Neural progenitor cell (in vitro differentiated cells): ENCODE measurements at regions not wholly inside any gene's neighbourhood (a gene's known extent, or its start where the extent isn't known, plus 50 kb on each side); places are given as distances from the start of the nearest gene placed in this dataset.
A peak's percentile ranks its signal among the peaks of the same experiment; 100 is the strongest.

Source experiments
- DNase-seq: peaks from one replicate; pipeline ENCODE4 v3.0.0-alpha.2; 2016; ENCODE audit warnings: low spot score
- H2AFZ ChIP-seq: fragments of 200-600 bp; sonication (generic); replicated peaks from 2 replicates; pipeline ENCODE4 v1.6.1; 2016; ENCODE audit warnings: antibody characterized with exemption
- H3F3A ChIP-seq: fragments of 200-600 bp; sonication (generic); 2 replicates; pipeline ENCODE4 v1.6.1; 2016; ENCODE audit warnings: antibody characterized with exemption, low read depth
- H3K27ac ChIP-seq: fragments of 200-600 bp; sonication (generic); 2 replicates; pipeline ENCODE4 v1.5.1; 2016; ENCODE audit warnings: mild to moderate bottlenecking
- H3K27me3 ChIP-seq: fragments of 200-600 bp; sonication (generic); 2 replicates; pipeline ENCODE4 v1.6.1; 2016; ENCODE audit warnings: mild to moderate bottlenecking, moderate library complexity
- H3K36me3 ChIP-seq: fragments of 200-600 bp; sonication (generic); 2 replicates; pipeline ENCODE4 v1.5.1; 2016
- H3K4me1 ChIP-seq: fragments of 200-600 bp; sonication (generic); 2 replicates; pipeline ENCODE4 v1.6.1; 2016; ENCODE audit warnings: mixed run types
- H3K4me2 ChIP-seq: fragments of 200-600 bp; sonication (generic); 2 replicates; pipeline ENCODE4 v1.6.1; 2016
- H3K4me3 ChIP-seq: fragments of 200-600 bp; sonication (generic); 2 replicates; pipeline ENCODE4 v1.5.1; 2016
- H3K79me2 ChIP-seq: fragments of 200-600 bp; sonication (generic); 2 replicates; pipeline ENCODE4 v1.6.1; 2016; ENCODE audit warnings: low read depth
- H3K9ac ChIP-seq: fragments of 200-600 bp; sonication (generic); 2 replicates; pipeline ENCODE4 v1.6.1; 2016
- H3K9me3 ChIP-seq: fragments of 200-600 bp; sonication (generic); 2 replicates; pipeline ENCODE4 v1.5.1; 2016; ENCODE audit warnings: low read depth
- H4K20me1 ChIP-seq: fragments of 200-600 bp; sonication (generic); 2 replicates; pipeline ENCODE4 v1.6.1; 2016; ENCODE audit warnings: low read depth
- H3K27ac Mint-ChIP-seq: 3 replicates; pipeline ENCODE4 v1.8.0; 2021; ENCODE audit warnings: mixed read lengths
- H3K27me3 Mint-ChIP-seq: 2 replicates; pipeline ENCODE4 v1.8.0; 2022; ENCODE audit warnings: low read depth, mild to moderate bottlenecking, inconsistent platforms, moderate library complexity, mixed read lengths; ENCODE audit not compliant: insufficient read depth
- H3K36me3 Mint-ChIP-seq: 3 replicates; pipeline ENCODE4 v1.8.0; 2021; ENCODE audit warnings: mixed read lengths
- H3K4me1 Mint-ChIP-seq: 3 replicates; pipeline ENCODE4 v1.8.0; 2021; ENCODE audit warnings: mixed read lengths
- H3K4me3 Mint-ChIP-seq: 3 replicates; pipeline ENCODE4 v1.8.0; 2021; ENCODE audit warnings: mild to moderate bottlenecking, moderate library complexity, mixed read lengths
- H3K9me3 Mint-ChIP-seq: 3 replicates; pipeline ENCODE4 v1.8.0; 2020; ENCODE audit warnings: mixed read lengths
- EZH2 ChIP-seq: fragments of 200-600 bp; sonication (generic); IDR thresholded peaks from 2 replicates; pipeline ENCODE4 v1.6.1; 2017; ENCODE audit warnings: antibody characterized with exemption, mild to moderate bottlenecking, moderate library complexity
- EZH2phosphoT487 ChIP-seq: fragments of 200-600 bp; sonication (generic); IDR thresholded peaks from 2 replicates; pipeline ENCODE4 v1.6.1; 2017; ENCODE audit warnings: antibody characterized with exemption
- TF ChIP-seq, protein P1 (sequence below): fragments of 200-600 bp; sonication (generic); IDR thresholded peaks from 2 replicates; pipeline ENCODE4 v1.5.1; 2017; ENCODE audit warnings: antibody characterized with exemption, mild to moderate bottlenecking

DNA sequence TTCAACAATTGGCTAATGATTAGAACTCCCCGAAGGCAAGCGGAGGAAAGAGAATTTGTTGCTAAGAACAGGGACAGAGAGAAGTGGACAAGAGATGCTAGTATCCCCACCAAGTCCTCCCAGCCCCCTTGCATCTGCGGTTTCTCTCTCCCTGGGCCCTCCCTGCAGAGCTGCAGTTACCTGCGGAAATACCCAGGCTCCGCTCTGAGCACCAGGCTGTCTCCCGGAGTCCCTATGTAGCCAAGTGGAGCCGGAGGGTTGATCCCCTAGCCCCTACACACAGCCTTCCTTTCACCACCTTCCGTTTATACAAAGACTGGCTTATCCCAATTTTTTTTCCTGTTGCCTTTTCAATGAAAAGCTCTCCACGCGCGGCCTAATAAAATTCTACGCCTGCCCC lies 834.4 kb downstream of the KCNJ2 start:
- TF ChIP-seq EZH2phosphoT487 (no peak), EZH2 (no peak)
- TF ChIP-seq, protein P1, sequence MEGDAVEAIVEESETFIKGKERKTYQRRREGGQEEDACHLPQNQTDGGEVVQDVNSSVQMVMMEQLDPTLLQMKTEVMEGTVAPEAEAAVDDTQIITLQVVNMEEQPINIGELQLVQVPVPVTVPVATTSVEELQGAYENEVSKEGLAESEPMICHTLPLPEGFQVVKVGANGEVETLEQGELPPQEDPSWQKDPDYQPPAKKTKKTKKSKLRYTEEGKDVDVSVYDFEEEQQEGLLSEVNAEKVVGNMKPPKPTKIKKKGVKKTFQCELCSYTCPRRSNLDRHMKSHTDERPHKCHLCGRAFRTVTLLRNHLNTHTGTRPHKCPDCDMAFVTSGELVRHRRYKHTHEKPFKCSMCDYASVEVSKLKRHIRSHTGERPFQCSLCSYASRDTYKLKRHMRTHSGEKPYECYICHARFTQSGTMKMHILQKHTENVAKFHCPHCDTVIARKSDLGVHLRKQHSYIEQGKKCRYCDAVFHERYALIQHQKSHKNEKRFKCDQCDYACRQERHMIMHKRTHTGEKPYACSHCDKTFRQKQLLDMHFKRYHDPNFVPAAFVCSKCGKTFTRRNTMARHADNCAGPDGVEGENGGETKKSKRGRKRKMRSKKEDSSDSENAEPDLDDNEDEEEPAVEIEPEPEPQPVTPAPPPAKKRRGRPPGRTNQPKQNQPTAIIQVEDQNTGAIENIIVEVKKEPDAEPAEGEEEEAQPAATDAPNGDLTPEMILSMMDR, result no peak
- no peaks in the 10 kb centered on the region for H3K27me3 ChIP-seq
- H3K27ac ChIP-seq, result no peak overlapping the region
- no peaks in the 10 kb centered on the region for H3K79me2 ChIP-seq
- H3K27ac Mint-ChIP-seq, result no peak overlapping the region
- peak overlapping the region; percentile 21 for H2AFZ ChIP-seq
- H4K20me1 ChIP-seq, result no peaks in the 10 kb centered on the region
- no peaks in the 10 kb centered on the region for H3K9me3 ChIP-seq
- no peaks in the 10 kb centered on the region for H3K36me3 Mint-ChIP-seq
- H3K27me3 Mint-ChIP-seq, result no peaks in the 10 kb centered on the region
- no peaks in the 10 kb centered on the region for H3K36me3 ChIP-seq
- H3K4me3 ChIP-seq, result no peak overlapping the region
- no peak overlapping the region for H3K4me3 Mint-ChIP-seq
- no peaks in the 10 kb centered on the region for H3K9me3 Mint-ChIP-seq
- H3F3A ChIP-seq, result no peaks in the 10 kb centered on the region
- H3K4me2 ChIP-seq, result no peak overlapping the region
- H3K4me1 ChIP-seq, result no peaks in the 10 kb centered on the region
- no peaks in the 10 kb centered on the region for H3K4me1 Mint-ChIP-seq
- no peak overlapping the region for H3K9ac ChIP-seq
- peak; percentile 23 for DNase-seq

DNA sequence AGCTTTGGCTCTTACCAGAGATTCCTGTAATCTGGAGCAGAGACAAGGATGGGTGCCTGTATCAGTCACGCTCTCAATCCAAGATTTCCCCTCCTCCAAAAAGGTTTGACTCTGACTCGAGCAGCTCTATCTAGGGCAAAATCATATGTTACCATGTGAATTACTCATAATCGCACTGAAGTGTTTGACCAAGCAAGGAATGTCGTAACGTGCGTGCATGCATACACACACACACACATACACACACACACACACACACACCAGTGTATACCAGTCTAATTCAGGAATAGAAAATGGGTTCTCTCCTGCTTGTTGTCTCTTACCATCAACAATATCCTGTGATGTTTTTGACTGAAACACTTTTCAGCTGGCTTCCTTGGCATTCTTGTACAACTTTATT lies 835.1 kb downstream of the KCNJ2 start:
- Histone ChIP-seq H3F3A (no peaks in the 10 kb centered on the region), H3K36me3 (no peaks in the 10 kb centered on the region), H3K4me2 (no peak overlapping the region), H3K79me2 (no peaks in the 10 kb centered on the region), H3K9ac (no peak overlapping the region), H4K20me1 (no peaks in the 10 kb centered on the region), H3K27me3 (no peaks in the 10 kb centered on the region), H3K9me3 (no peaks in the 10 kb centered on the region), H2AFZ (peak overlapping the region; percentile 21), H3K4me1 (no peaks in the 10 kb centered on the region), H3K4me3 (no peak overlapping the region), H3K27ac (no peak overlapping the region)
- Mint-ChIP-seq H3K36me3 (no peaks in the 10 kb centered on the region), H3K4me3 (no peak overlapping the region), H3K27me3 (no peaks in the 10 kb centered on the region), H3K9me3 (no peaks in the 10 kb centered on the region), H3K27ac (no peak overlapping the region), H3K4me1 (no peaks in the 10 kb centered on the region)
- DNase-seq, result no peak
- TF ChIP-seq EZH2phosphoT487, result no peak
- TF ChIP-seq, protein P1, result no peak
- TF ChIP-seq EZH2, result no peak

DNA sequence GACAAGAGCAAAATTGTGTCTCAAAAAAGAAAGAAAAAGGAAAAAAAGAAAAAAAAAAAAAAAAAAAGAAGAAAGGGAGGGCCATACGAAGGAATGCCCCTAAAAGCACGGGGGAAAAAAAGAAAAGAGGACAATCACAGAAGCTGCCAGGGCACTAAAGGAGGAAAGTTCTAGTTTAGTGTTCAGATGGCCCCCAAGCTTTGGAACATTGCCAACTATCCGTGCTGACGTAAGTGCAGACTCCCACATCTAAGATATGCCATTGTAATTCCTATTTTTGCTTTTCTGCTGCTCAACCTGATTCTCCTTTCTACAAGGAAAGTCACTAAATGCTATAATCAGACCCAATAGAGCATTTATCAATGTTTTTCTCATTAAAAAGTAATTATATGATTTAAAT lies 842.1 kb downstream of the KCNJ2 start:
- peaks cover 4% of the 10 kb centered on the region for H3K9me3 Mint-ChIP-seq
- no peaks in the 10 kb centered on the region for H3K79me2 ChIP-seq
- H3K9me3 ChIP-seq, result no peaks in the 10 kb centered on the region
- H4K20me1 ChIP-seq, result no peaks in the 10 kb centered on the region
- H3F3A ChIP-seq, result no peaks in the 10 kb centered on the region
- no peak overlapping the region for H3K4me2 ChIP-seq
- no peaks in the 10 kb centered on the region for H3K4me1 ChIP-seq
- no peak overlapping the region for H3K9ac ChIP-seq
- no peaks in the 10 kb centered on the region for H3K36me3 Mint-ChIP-seq
- no peaks in the 10 kb centered on the region for H3K36me3 ChIP-seq
- H3K4me3 ChIP-seq, result no peak overlapping the region
- no peak overlapping the region for H3K4me3 Mint-ChIP-seq
- no peak overlapping the region for H2AFZ ChIP-seq
- no peaks in the 10 kb centered on the region for H3K27me3 ChIP-seq
- H3K27ac ChIP-seq, result no peak overlapping the region
- no peaks in the 10 kb centered on the region for H3K4me1 Mint-ChIP-seq
- H3K27me3 Mint-ChIP-seq, result peaks cover 7% of the 10 kb centered on the region
- no peak for TF ChIP-seq EZH2
- TF ChIP-seq EZH2phosphoT487, result no peak
- TF ChIP-seq, protein P1, result no peak
- no peak for DNase-seq
- no peak overlapping the region for H3K27ac Mint-ChIP-seq

DNA sequence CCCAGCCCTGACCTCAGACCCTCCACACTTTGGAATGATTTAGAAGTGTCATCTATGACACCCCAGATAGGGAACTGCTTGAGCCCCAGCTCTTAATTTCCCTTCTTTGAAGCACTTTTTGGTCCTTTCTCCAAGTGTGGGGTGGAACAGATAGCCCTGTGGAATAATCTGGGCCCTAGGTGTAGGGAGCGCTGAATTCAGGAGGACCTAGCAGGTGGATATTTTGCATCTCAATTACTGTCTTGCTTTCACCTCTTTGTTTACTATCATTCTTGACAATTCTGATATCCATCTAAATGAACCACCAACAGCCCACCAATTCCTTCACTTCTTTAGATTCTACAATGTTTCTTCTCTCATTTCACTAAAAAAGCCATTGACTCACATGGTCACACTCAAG lies 850.4 kb downstream of the KCNJ2 start:
- Histone ChIP-seq H3K79me2 (no peaks in the 10 kb centered on the region), H3K36me3 (no peaks in the 10 kb centered on the region), H3K9ac (no peak overlapping the region), H3K4me1 (no peaks in the 10 kb centered on the region), H2AFZ (no peak overlapping the region), H3K27ac (no peak overlapping the region), H3K9me3 (no peaks in the 10 kb centered on the region), H3K4me2 (no peak overlapping the region), H3K4me3 (no peak overlapping the region), H3K27me3 (no peaks in the 10 kb centered on the region), H3F3A (no peaks in the 10 kb centered on the region), H4K20me1 (no peaks in the 10 kb centered on the region)
- H3K9me3 Mint-ChIP-seq, result peaks cover 3% of the 10 kb centered on the region
- H3K27ac Mint-ChIP-seq, result no peak overlapping the region
- DNase-seq, result no peak
- TF ChIP-seq, protein P1, result no peak
- TF ChIP-seq EZH2, result no peak
- TF ChIP-seq EZH2phosphoT487, result no peak
- H3K27me3 Mint-ChIP-seq, result peaks cover 2% of the 10 kb centered on the region
- H3K4me3 Mint-ChIP-seq, result no peak overlapping the region
- peaks cover 2% of the 10 kb centered on the region for H3K4me1 Mint-ChIP-seq
- H3K36me3 Mint-ChIP-seq, result no peaks in the 10 kb centered on the region
